DMS53 (cell line): ENCODE measurements at regions not wholly inside any gene's neighbourhood (a gene's known extent, or its start where the extent isn't known, plus 50 kb on each side); places are given as distances from the start of the nearest gene placed in this dataset.

Experiments used
- DNase-seq: peaks from one replicate; lab custom pipeline; 2025; lab: John Stamatoyannopoulos, UW

DNA sequence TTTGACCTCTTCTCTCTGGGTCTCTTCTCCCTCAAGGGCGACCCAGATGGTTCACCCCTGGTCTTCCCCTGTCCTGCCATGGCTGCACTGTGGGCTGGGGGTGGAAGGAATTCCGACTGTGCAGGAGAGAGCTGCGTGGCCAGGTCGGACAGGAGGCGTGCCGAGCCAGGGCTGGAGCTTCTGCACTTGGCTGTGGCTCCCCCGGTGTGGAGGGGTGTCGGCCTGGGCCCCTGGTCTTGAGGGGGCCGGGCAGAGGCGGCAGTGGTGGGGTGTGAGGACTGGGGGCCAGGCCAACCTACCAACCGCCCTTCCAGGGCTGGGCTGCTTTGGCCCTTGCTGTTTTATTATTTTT lies 74.9 kb upstream of the SHH start:
- DNase-seq = no peak

DNA sequence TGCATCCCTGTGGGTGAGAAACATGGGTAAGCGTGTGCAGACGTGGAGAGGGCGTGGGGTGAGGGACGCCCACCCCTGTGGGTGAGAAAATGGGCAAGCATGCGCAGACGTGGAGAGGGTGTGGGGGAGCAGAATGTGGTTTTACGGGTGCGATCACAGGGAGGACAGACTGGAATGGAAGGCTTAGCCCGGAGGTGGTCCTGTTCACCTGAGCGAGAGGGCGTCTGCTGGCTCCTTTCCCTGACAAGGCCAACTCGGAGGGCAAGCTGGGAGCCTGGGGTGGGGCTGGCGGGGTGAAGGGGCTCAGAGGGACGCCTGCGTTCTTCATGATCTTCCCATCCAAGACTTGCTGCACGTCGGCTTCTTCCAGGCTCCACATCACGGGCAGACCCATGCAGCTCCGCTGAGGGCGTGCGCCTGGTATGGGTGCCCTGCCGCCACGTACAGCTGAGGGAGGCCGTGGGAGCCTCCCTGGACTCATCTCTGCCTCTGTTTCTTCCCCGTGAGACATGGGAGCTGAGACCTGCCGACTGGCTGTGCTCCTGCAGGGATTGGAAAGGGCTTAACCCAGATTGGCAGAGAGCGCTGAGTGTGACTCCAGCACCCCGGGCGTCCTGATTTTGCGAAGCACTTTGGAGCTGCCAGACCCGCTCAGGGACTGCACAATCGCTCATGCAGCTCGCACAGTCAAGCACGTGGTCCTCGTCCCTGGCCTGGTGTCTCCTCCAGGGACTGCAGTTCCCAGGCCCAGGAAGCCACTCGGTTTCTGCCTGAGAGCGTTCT lies 74.3 kb upstream of the SHH start:
- DNase-seq = peak; percentile 16

DNA sequence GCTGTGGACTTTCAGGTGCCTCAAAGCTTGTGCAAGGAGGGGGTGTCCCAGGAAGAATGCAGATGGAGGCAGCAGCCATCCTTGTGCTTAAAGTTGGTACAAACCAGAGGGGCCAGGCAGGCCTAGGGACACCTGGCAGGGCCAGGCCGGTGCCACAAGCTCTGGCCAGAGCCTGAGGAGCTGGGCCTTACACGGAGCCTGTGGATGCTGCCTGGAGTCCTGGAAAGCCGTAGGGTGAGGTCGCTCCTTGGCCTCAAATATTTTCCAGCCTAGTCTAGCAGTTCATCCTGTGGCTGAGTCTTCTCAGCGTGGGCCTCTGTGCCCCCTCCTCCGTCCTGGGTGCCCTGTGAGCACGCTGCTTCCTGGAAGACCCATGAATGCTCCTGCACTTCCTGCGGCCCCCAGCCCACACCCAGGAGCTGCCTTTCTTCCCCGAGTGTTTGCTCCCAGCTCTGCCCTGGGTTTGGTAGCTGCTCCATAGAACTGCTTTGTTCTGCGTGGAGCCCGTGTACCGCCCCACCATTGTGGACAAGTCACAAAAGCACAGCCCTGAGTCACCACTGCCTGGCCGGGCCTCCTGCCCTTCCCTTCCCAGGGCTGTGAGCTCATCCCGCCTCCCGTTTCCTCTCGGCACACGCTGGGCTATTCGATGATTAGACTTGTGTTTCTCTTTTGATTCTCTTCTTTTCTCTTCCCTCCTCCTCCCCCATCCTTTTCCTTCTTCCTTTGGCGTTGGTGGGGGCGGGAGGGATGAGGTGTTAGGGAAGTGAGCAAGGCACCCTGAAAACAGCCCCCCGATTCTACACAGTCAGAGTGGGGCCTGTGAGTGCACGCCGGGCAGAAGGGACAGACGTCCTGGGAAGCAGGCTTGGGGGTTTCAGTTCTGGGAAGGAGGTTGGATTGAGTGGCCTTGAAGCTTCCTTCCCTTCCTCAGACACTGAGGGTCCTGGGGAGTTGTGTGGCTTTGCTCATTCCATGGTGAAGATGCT lies 73.2 kb upstream of the SHH start:
- DNase-seq = no peak

DNA sequence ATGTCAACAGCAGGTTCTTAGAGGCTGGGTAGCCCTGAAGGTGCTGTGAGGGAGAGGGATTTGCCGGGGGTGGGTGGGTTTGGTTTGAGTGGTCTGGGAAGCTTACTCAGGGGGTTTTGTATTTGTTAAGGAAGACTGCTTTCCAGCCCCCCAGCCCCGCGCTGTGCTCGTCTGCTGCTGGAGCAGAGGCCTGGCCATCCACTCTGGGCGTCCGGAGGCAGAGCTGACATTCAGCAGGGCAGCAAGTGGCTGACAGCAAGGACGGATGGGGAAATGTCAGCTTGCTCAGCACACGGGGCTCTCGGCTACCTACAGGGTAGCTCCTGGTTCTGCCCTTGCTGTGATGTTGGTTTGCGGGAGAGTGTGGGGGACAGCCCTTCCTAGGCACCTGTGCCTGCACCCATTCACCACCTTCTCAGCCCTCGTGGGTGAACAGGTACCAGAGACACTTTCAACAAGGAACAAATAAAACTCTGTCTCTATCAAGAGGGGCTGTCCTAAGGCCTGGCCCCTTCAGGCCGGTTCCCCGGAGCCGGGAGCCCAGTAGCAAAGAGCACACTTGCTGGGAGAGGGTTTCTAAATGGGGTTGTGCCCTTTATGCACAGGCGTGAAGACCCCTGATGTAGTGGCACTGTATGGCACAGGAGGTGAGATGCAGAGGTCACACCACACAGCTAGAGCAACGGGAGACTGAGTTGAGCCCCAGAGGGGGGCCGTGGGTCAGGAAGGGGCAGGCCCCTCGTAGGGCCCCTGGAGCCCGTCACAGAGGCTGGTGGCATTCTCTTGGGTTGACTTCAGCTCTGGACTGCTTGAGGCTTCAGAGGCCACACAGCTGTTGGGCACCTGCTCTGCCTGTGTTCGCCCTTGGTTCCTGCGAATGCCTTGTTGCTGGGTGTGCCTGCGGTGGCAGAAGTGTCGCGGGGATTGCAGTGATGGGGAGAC lies 72.2 kb upstream of the SHH start:
- DNase-seq = no peak

DNA sequence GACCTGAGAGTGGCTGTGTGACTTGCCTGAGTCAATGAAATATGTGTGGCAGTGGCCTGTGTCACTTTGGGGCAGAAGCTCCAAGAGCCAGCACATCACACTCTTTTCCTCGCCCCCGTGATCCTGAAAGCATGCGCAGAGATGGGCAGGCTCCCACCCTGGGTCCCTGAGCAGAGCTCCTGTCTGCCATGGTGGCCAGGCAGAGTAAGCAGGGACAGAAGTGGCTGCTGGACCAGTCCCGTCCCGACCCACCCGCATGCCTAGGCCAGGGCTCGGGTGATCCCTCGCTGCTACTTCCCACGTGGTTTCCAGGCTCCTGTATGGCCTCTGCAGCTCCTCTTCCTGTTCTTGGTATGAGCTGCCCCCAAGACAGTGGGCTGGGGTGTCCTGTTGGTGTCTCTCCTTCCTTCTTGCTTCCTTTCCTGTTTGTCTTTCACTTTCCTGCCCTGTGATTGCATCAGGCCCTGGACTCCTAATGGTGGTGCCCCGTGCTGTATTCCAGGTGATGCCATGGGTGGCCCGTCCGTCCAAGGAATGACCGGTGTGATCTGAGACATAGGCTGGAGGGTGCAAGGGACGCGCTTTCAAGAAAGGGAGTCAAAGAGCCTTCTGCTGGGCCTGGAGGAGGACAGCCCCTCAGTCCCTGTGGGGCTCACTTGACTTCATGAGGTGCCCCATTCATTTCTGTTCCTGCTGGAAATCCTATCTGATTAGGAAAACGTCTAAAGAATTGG lies 71.4 kb upstream of the SHH start:
- DNase-seq = no peak

DNA sequence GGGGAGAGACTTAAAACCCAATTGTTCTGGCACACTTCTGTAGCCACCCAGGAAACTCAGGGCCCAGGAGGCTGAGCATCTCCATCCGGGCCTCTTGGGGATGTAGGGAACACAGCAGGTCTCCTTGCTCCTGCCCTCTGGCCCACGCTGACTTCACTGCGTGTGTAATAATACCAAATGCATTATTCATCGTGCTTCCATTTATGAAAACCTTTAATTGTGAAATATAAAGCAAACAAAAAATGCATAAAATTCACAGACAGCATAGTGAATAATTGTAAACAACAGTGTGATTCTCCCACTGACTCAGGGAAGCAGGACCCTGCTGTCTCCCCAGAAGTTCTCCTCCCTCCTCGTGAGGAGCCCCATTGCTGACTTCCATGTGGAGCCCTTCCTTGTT lies 70.3 kb upstream of the SHH start:
- DNase-seq = no peak

DNA sequence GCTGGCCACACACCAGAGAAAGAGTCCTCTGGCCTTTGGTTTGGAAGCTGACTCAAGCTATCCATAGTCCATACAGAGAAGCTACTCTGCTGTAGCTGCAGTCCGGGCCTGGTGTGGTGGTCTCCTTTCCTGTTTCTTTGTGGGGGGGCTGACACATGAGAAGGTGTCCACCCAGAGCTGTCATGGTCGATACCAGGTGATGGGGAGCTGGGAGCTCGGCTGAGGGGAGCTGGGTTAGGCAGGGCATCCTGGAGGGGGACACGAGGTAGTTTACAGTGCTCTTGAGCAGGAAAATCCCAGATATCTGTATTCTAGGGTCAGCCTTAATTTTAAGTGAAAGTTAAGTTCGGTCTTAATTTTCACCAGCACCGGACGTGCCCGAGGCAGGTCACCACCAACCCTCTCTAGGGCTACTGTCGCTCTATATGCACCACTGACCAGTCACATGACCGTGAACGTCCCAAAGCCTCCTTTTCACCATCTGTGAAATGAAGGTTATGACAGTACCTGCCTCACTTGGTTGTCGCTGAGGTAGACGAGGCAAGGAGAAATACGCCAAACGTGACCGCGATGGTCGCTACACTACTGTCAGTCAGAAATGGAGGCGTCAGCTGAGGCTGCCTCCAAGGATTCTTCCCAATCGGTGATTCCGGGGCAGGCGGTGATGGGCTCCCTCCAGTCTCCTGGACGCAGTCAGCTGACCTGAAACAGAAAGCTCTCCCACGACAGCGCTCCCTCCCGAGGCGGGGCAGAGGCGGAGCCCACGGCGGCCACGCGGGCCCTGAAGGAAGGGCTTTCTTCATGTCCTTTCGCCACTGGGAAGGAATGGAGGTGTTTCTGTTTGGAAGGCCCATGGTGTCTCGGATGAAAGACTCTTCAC lies 69.4 kb upstream of the SHH start:
- DNase-seq = no peak

DNA sequence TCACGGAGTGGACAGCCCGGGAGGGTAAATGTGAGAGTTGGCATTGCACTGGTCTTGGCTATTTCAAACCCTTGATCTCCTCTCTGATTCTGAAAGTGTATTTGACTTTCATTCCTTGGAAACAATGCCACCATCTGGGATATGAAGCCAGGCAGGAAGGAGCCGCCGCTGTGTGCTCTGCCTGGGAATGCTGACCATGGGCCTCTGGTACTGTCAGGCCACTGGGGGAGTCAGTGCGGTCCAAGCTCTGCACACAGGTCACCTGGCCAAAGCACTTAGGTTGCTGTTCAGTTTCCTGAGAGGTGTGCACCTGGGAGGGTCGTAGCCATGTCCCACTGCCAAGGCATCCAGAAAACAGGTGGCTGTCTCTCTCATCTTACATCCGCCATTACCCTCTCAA lies 68.5 kb upstream of the SHH start:
- DNase-seq = no peak

DNA sequence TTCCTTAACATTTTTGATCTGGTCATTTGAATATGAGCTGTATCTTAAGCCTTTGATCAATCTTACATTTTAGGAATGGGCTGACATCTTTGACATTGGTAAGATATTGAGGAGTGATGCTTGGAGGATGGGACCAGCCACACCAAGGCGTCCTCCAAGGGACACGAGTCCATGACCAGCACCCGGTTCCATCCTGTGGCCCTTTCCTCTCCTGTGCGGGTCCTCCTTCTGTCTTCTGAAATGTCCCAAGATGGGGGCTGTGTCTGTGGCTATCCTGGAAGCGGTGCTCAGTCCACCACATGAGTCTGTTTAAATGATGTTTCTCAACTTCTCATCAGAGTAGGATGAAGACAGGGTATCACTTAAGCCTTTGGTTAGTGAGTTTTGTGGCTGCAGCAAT lies 67.3 kb upstream of the SHH start:
- DNase-seq = no peak

DNA sequence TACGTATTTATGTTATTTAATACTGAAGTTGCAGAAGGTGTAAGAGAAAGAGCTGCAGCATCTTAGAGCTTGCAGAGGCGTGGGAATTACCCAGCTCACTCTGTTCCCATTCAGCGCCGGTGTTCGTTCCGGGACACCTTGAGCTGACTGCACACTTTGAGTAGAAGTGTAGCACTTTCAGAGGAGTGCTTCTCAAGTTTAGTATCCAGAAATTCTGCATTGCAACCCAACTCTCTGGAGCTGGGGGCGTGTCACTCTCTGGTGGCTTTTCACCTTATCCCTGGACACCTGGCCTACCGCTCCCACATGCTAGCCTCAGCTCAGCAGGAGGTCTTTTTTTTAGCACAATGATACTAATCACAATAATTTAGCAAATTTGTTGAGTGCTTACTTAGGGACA lies 66.4 kb upstream of the SHH start:
- no peak for DNase-seq

DNA sequence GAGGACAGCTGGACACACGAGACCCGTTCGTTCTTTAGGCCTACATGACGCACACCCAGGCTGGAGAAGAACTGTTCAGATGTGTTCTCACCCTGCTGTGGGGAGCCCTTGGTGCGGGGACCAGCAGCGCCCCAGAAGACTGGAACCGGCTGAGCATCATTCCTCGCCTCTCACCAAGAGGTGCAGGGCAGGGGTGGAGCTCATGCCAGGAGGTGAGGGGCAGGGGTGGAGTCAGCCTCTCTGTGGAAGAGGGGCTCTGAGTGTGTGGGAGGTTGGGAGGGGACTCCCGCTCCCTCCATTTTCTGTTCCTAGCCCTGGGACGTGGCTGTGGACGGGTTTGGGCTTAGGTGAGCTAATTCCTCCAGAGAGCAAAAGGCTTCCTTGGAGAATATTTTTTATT lies 66.0 kb upstream of the SHH start:
- no peak for DNase-seq

DNA sequence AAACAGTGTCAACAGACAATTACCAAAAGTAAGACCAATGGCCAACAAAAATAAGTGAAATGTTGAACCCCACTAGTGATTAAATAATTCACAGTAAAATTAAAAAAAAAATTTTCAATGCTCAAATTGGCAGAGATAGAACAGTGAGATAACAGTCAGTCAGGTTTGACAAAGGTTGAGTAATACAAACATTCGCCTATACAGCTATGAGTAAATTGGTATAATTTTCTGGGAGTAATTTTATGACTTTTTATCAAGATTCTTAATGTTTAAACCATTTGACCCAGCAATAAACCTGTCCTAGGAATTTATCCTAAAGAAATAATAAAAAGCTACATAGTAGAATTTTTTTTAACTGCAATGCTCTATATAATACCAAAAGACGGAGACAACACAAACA lies 64.9 kb upstream of the SHH start:
- no peak for DNase-seq

DNA sequence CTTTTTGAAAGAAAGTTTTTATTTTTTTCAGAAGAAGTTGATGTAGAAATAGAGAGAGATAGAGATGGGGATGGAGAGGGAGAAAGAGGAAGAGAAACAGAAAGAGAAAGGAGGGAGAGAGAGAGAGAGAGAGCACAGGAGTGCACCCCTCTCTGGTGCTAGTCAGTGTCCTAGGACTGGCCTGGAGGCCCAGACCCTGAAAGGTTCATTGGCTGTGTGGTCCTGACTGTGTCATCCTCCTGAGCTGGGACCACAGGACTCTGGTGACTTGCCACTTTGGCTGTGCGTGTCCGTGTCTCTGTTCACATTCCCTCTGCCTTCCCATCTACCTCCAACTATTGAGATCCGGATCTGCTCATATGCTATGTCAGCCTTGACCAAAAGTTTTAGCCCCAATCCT lies 62.1 kb upstream of the SHH start:
- no peak for DNase-seq

DNA sequence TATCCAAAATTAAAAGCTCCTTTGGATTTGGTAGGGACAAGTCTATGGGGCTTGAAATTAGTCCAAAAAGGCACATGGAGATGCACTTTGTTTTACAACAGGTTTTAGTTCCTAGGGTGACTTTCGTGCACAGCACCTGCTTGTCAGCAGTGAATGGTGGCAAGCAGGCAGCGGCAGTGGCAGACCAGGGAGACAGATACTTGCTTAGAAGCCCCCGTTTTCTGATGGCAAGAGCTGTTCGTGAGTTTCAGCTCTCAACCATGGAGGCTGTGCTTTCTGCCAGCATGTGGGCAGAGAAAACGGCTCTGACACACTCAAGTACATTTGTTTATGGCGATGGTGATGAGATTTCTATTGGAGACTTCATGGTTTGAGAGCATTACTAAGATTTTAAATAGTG lies 61.7 kb upstream of the SHH start:
- DNase-seq = no peak

DNA sequence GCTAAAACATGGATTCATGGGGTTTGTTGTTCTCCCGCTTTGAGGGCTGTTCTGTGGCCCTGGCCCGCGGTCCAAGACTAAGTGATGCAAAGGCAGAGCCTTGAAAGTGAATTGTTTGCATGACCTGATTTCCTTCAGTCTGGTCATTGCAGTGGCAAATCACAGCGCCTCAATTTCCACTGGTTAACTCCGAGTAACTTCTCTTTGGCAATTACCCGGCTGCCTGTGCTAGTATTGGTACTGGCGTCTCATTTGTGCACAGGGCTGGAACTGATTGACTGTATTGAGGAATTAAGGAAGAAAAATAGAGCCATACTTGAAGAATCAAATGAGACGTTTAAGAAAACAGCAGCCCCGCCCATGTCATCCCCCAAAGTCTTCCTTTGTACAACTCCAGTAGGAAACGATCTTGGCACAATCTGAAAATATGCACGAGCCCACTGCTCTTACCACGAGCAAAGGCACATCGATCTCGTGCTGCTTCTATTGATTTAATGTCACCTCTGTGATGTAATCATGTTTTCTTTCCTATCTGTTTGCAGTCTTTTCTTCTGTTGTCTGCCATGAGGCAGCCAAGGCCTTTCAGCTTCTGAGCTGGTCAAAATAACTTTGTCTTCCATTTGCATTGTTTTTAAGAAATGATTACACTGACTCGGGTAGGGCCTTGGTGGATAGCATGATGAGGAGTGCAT lies 60.6 kb upstream of the SHH start:
- DNase-seq = no peak

DNA sequence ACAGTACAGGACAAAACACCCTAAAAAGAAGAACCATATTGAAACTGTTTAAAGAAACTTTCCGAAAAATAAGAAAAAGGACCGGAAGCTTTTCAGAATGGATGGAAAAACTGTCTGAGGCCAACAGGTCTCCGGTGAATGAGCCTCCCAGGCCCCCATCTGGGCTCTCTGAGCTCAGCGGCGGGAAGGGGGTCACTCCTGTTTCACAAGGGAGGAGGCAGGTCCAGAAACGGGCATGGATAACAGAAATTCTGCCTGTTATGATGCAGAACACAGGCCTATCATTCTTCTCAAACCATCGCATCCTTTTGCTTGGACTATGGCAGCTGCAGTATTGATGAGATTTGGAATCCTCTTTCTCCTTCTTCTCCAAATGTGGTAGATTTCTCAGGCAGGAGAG lies 58.9 kb upstream of the SHH start:
- no peak for DNase-seq

DNA sequence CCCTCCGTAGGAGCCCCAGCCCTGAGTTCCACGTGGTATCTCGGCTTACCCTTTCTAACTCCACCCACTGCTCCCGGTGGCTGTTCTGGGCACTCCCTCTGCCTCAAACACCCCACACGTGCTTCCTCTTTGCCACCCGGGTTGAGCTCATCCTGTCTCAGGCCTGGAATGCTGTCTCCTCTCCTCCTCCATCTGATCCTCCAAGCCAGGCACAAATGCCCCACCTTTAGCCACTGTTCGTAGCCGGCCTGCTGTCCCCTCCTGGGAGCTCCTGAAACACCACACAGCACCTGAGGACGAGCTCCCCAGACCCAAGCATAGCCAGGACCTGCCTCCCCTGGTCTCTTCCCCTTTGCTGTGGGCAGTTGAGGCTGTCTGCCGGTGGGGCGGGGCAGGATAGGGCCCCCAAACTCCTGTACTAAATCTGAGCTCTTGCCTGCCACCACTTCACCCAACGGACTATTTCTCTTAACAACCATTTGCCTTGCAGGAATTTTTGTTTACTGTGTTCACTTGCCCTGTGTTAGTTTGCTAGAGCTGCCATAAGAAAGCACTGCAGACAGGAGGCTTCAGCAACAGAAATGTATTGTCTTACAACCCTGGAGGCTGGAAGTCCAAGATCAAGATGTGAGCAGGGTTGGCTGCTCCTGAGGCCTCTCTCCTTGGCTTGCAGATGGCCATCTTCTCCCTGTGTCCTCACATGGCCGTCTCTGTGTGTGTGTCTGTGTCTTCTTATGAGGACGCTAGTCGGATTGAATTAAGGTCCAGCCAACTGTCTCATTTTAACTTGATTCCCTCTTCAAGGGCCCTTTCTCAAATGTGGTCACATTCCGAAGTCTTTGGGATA lies 58.3 kb upstream of the SHH start:
- no peak for DNase-seq

DNA sequence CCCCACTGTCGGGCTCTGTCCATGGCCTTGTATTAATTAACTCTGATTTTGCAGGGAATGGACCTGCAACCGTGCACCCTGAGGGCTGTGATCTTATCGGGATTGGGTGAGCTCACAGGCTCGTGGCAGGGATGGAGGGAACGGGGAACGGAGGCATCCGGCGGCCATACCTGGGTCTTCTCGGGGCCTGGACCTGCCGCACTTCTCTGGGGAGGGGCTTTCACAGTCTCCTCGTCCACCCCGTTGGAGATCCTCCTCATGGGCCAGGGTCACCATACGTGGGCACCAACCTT lies 57.5 kb upstream of the SHH start:
- DNase-seq = no peak
